B cell (primary cell): ENCODE measurements at regions not wholly inside any gene's neighbourhood (a gene's known extent, or its start where the extent isn't known, plus 50 kb on each side); places are given as distances from the start of the nearest gene placed in this dataset.

Experiments
- ATAC-seq: fragments of 200-7000 bp; cut with Tn5 transposase; one replicate; pipeline ENCODE4 v1.10.0; 2021; ENCODE audit warnings: low read depth, mild to moderate bottlenecking, moderate number of reproducible peaks, moderate library complexity
- CTCF ChIA-PET: fragments of 350-600 bp; sonication (Branson Sonifier 250); formaldehyde crosslinking; loops from one replicate; lab custom pipeline; 2021; ENCODE audit warnings: antibody characterized with exemption, inconsistent platforms; lab: Charles Lee
- POLR2A ChIA-PET: fragments of 350-600 bp; sonication (Branson Sonifier 250); formaldehyde crosslinking; loops from one replicate; lab custom pipeline; 2021; ENCODE audit warnings: antibody characterized with exemption; lab: Charles Lee
- DNase-seq: peaks from one replicate; pipeline ENCODE4 v3.0.0; 2013
- H2AFZ ChIP-seq: 2 replicates; pipeline ENCODE4 v1.6.1; 2012; ENCODE audit warnings: mild to moderate bottlenecking, low read depth, low read length; ENCODE audit not compliant: insufficient read depth, poor library complexity, severe bottlenecking
- H3K27ac ChIP-seq, 2 donors: 1 replicate in 1 of 2; 2 replicates in 1 of 2; pipeline ENCODE4 v1.5.1; 2012 to 2013; ENCODE audit warnings: low read length in 2 of 2, mild to moderate bottlenecking in 2 of 2, moderate library complexity in 1 of 2
- H3K27me3 ChIP-seq, 4 experiments: fragments of 200-600 bp in 1 of 4; sonication (generic) in 1 of 4; replicated peaks in 1 of 4; 1 replicate in 2 of 4; 2 replicates in 2 of 4; pipeline versions ENCODE4 v1.6.1 to v1.7.0; 2013 to 2016; ENCODE audit warnings: low read length in 3 of 4, mild to moderate bottlenecking in 2 of 4, mixed read lengths in 1 of 4, moderate library complexity in 1 of 4; ENCODE audit not compliant: insufficient read depth in 4 of 4, control insufficient read depth in 3 of 4; ENCODE audit errors: control extremely low read depth in 1 of 4
- H3K36me3 ChIP-seq, 2 experiments: replicated peaks in 1 of 2; 1 replicate in 1 of 2; 2 replicates in 1 of 2; pipeline versions ENCODE4 v1.6.1 to v1.7.1; 2013; ENCODE audit warnings: low read length in 1 of 2; ENCODE audit not compliant: insufficient read depth in 2 of 2, control insufficient read depth in 1 of 2; ENCODE audit errors: control extremely low read depth in 1 of 2, extremely low read depth in 1 of 2
- H3K4me1 ChIP-seq, 2 donors: fragments of 200-600 bp in 1 of 2; sonication (generic) in 1 of 2; 1 replicate in 1 of 2; 2 replicates in 1 of 2; pipeline versions ENCODE4 v1.5.1 to v1.6.1; 2013 to 2017; ENCODE audit warnings: low read length in 2 of 2; ENCODE audit not compliant: control insufficient read depth in 2 of 2, insufficient read depth in 2 of 2
- H3K4me2 ChIP-seq: replicated peaks from 2 replicates; pipeline ENCODE3; 2012; ENCODE audit warnings: mild to moderate bottlenecking, low read depth, low read length; ENCODE audit not compliant: poor library complexity, severe bottlenecking
- H3K4me3 ChIP-seq, 5 experiments: fragments of 200-600 bp in 1 of 5; sonication (generic) in 1 of 5; 1 replicate in 3 of 5; 2 replicates in 2 of 5; pipeline versions ENCODE4 v1.5.1 to v1.7.0; 2011 to 2016; ENCODE audit warnings: low read length in 4 of 5, mild to moderate bottlenecking in 4 of 5, low read depth in 2 of 5, control low read depth in 1 of 5, moderate library complexity in 1 of 5; ENCODE audit not compliant: insufficient read depth in 1 of 5; ENCODE audit errors: control extremely low read depth in 1 of 5, extremely low read depth in 1 of 5
- H3K79me2 ChIP-seq: fragments of 200-600 bp; sonication (generic); one replicate; pipeline ENCODE4 v1.6.0; 2016; ENCODE audit warnings: low read length; ENCODE audit not compliant: control insufficient read depth, insufficient read depth
- H3K9ac ChIP-seq: fragments of 200-600 bp; sonication (generic); 2 replicates; pipeline ENCODE4 v1.6.1; 2017; ENCODE audit warnings: mild to moderate bottlenecking, low read length, moderate library complexity
- H3K9me3 ChIP-seq, 3 donors: one replicate each; pipeline versions ENCODE4 v1.6.1 to v1.7.1; 2013; ENCODE audit warnings: low read length in 2 of 3; ENCODE audit not compliant: control insufficient read depth in 2 of 3, insufficient read depth in 1 of 3; ENCODE audit errors: control extremely low read depth in 1 of 3
- H4K20me1 ChIP-seq: 2 replicates; pipeline ENCODE4 v1.6.0; 2012; ENCODE audit warnings: mild to moderate bottlenecking, low read length; ENCODE audit not compliant: insufficient read depth, control insufficient read depth, poor library complexity, severe bottlenecking
- H3K27ac Mint-ChIP-seq: one replicate; pipeline ENCODE4 v1.8.0; 2021; ENCODE audit warnings: mixed read lengths
- H3K27me3 Mint-ChIP-seq: one replicate; pipeline ENCODE4 v1.8.0; 2021; ENCODE audit warnings: mixed read lengths
- H3K4me1 Mint-ChIP-seq: one replicate; pipeline ENCODE4 v1.8.0; 2021; ENCODE audit warnings: mixed read lengths
- H3K4me3 Mint-ChIP-seq: one replicate; pipeline ENCODE4 v1.8.0; 2021; ENCODE audit warnings: mixed read lengths
- H3K9me3 Mint-ChIP-seq: one replicate; pipeline ENCODE4 v1.8.0; 2022; ENCODE audit warnings: mixed read lengths; ENCODE audit not compliant: insufficient read depth
- EZH2 ChIP-seq: IDR thresholded peaks from 2 replicates; pipeline ENCODE4 v1.6.1; 2012; ENCODE audit warnings: borderline replicate concordance, low read depth, mild to moderate bottlenecking, moderate library complexity, low read length; ENCODE audit not compliant: insufficient read depth, poor library complexity, severe bottlenecking
- WGBS: methylation state at CpG from one replicate; pipeline ENCODE4 v1.1.5; 2013; ENCODE audit warnings: missing lambda C conversion rate; ENCODE audit not compliant: insufficient coverage; 5-methylcytosine and 5-hydroxymethylcytosine counted together
- intact Hi-C: fragments of 100-400 bp; cut with micrococcal nuclease; formaldehyde crosslinking; loops from one replicate; pipeline ENCODE4 v1.10.0; 2022
- TF ChIP-seq, protein P1 (sequence below): fragments of 200-600 bp; IDR thresholded peaks from one replicate; pipeline ENCODE4 v1.8.0; 2022; ENCODE audit warnings: antibody characterized with exemption, mild to moderate bottlenecking

DNA sequence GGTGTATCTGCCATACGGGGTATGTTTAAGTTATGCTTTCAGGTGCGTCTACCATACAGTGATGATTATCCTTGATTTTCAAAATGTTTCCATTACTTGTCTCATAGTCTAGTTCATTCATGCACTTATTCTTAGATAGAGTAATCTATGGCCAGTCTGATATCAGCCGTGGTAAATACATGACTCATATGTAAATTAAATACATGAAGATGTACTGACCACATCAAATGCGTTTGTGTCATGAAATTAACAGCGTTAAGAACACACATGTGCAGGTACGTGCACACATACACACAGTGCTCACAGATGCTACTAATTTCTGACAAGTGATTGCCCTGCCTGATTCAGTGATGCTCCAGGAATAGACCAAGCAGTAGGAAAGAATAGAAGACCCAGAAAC, 75.2 kb upstream of the EXOC1L start:
- H3K9ac ChIP-seq, result no peak overlapping the region
- H3K4me3 ChIP-seq, result no peak overlapping the region
- no peaks in the 10 kb centered on the region for H3K27me3 ChIP-seq
- ChIA-PET CTCF (no interaction called here), POLR2A (no interaction called here)
- DNase-seq (no peak), ATAC-seq (no peak)
- TF ChIP-seq EZH2, result no peak
- TF ChIP-seq, protein P1, sequence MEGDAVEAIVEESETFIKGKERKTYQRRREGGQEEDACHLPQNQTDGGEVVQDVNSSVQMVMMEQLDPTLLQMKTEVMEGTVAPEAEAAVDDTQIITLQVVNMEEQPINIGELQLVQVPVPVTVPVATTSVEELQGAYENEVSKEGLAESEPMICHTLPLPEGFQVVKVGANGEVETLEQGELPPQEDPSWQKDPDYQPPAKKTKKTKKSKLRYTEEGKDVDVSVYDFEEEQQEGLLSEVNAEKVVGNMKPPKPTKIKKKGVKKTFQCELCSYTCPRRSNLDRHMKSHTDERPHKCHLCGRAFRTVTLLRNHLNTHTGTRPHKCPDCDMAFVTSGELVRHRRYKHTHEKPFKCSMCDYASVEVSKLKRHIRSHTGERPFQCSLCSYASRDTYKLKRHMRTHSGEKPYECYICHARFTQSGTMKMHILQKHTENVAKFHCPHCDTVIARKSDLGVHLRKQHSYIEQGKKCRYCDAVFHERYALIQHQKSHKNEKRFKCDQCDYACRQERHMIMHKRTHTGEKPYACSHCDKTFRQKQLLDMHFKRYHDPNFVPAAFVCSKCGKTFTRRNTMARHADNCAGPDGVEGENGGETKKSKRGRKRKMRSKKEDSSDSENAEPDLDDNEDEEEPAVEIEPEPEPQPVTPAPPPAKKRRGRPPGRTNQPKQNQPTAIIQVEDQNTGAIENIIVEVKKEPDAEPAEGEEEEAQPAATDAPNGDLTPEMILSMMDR, result no peak
- H2AFZ ChIP-seq, result no peak overlapping the region
- H3K79me2 ChIP-seq, result no peaks in the 10 kb centered on the region
- intact Hi-C loops, result no loop called here
- H3K9me3 ChIP-seq, result no peaks in the 10 kb centered on the region
- H3K27me3 Mint-ChIP-seq, result peaks cover 30% of the 10 kb centered on the region
- H3K36me3 ChIP-seq, result no peaks in the 10 kb centered on the region
- no CpG with 5 or more reads among the region's 6 CpGs for WGBS
- no peaks in the 10 kb centered on the region for H3K4me1 ChIP-seq
- H4K20me1 ChIP-seq, result no peaks in the 10 kb centered on the region
- no peak overlapping the region for H3K27ac ChIP-seq
- H3K4me3 Mint-ChIP-seq, result no peak overlapping the region
- H3K4me2 ChIP-seq, result no peak overlapping the region
- no peak overlapping the region for H3K27ac Mint-ChIP-seq
- no peaks in the 10 kb centered on the region for H3K9me3 Mint-ChIP-seq
- H3K4me1 Mint-ChIP-seq, result no peaks in the 10 kb centered on the region

DNA sequence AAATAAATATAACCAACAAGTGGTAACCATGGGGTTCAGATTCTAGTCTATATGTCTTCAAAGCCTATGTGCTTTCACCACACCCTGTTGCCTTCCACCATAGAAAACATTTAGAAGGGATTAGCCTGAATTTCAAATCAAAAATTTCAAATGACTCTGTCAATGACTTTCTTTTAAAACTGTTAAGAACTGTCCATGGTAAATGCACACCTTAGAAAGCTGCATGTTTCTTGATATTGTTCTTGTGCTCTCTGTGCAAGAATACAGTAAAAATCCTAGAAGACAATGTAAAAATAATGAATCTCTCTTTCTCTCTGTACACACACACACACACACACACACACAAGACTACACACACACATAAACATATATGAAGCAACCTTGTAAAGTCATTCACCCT, 74.6 kb upstream of the EXOC1L start:
- no peaks in the 10 kb centered on the region for H3K4me1 ChIP-seq

More for the DNA sequence above, 74.6 kb upstream of the EXOC1L start:
- TF ChIP-seq, protein P1, result no peak
- no peak for TF ChIP-seq EZH2
- H3K36me3 ChIP-seq, result no peaks in the 10 kb centered on the region
- no peaks in the 10 kb centered on the region for H3K27me3 ChIP-seq
- Mint-ChIP-seq H3K9me3 (no peaks in the 10 kb centered on the region), H3K4me1 (no peaks in the 10 kb centered on the region), H3K4me3 (no peak overlapping the region), H3K27ac (no peak overlapping the region), H3K27me3 (peaks cover 25% of the 10 kb centered on the region)
- H4K20me1 ChIP-seq, result no peaks in the 10 kb centered on the region
- no peak overlapping the region for H3K4me2 ChIP-seq
- H3K79me2 ChIP-seq, result no peaks in the 10 kb centered on the region
- ChIA-PET POLR2A (no interaction called here), CTCF (no interaction called here)
- no peak overlapping the region for H3K4me3 ChIP-seq
- H3K9ac ChIP-seq, result no peak overlapping the region
- ATAC-seq (no peak), DNase-seq (no peak)
- H2AFZ ChIP-seq, result no peak overlapping the region
- H3K27ac ChIP-seq, result no peak overlapping the region
- intact Hi-C loops, result no loop called here
- no peaks in the 10 kb centered on the region for H3K9me3 ChIP-seq
